SH-SY5Y (cell line): ENCODE measurements at regions not wholly inside any gene's neighbourhood (a gene's known extent, or its start where the extent isn't known, plus 50 kb on each side); places are given as distances from the start of the nearest gene placed in this dataset.

Experiments
- GATA2 ChIP-seq: IDR thresholded peaks from 2 replicates; pipeline ENCODE4 v1.6.1; 2011; ENCODE audit warnings: mild to moderate bottlenecking, low read depth, low read length
- GATA3 ChIP-seq: IDR thresholded peaks from 2 replicates; pipeline ENCODE4 v1.6.1; 2011; ENCODE audit warnings: low read depth, mild to moderate bottlenecking, low read length, moderate library complexity

DNA sequence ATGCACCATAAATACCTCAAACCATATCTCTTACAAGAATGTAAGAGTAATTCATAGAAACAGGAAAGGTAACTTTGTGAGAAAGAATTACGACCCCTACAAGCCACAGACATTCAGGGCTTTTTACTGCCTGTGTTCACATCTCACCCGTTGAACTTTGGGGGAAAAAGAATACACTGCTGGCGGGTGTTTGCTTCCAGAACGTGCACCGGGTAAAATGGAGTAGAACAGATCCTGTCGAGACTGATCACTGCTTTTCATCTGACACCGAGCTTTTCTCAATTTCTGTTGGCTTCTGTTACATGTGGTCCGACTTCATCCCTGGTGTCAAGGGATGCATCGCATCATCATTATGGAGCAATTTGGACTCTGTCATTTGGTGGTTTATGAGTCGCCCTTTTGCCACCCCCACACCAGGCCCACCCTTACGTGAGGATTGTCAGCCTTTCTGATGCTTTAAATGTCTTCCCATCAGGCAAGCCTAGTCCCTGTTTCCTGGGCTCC lies 219.2 kb upstream of the ZFP64 start:
- TF ChIP-seq GATA3, result no peak
- TF ChIP-seq GATA2, result no peak
